Uterus (tissue), 2 donors: ENCODE measurements at regions not wholly inside any gene's neighbourhood (a gene's known extent, or its start where the extent isn't known, plus 50 kb on each side); places are given as distances from the start of the nearest gene placed in this dataset.

ENCODE experiments used
- CTCF ChIP-seq, 4 experiments: fragments of 200-600 bp in 2 of 4; fragments of 450-650 bp in 2 of 4; sonication (generic) in 2 of 4; IDR thresholded peaks; one replicate each; pipeline ENCODE4 v1.5.1; 2016 to 2019; ENCODE audit warnings: antibody characterized with exemption in 4 of 4, mild to moderate bottlenecking in 2 of 4, moderate library complexity in 1 of 4
- POLR2A ChIP-seq, 2 donors: fragments of 450-650 bp; IDR thresholded peaks; one replicate each; pipeline ENCODE4 v1.6.1; 2016; ENCODE audit warnings: antibody characterized with exemption in 2 of 2, mild to moderate bottlenecking in 1 of 2, moderate library complexity in 1 of 2

- no peak for TF ChIP-seq CTCF (IDR thresholded peaks at IDR 0.05)
- no peak for TF ChIP-seq POLR2A (IDR thresholded peaks at IDR 0.05)
Measured at GRCh38 chr12:107543416-107543815, 142.2 kb upstream of the PWP1 start.
